Fibroblast of villous mesenchyme (primary cell): ENCODE measurements at regions not wholly inside any gene's neighbourhood (a gene's known extent, or its start where the extent isn't known, plus 50 kb on each side); places are given as distances from the start of the nearest gene placed in this dataset.

ENCODE experiments used
- DNase-seq: peaks from one replicate; pipeline ENCODE4 v3.0.0-alpha.2; 2010; ENCODE audit warnings: low read depth
- H3K4me3 ChIP-seq: 2 replicates; pipeline ENCODE4 v1.5.1; 2011; ENCODE audit warnings: low read depth, mild to moderate bottlenecking, low read length
- TF ChIP-seq, protein P1 (sequence below): IDR thresholded peaks from 2 replicates; pipeline ENCODE4 v1.5.1; 2012; ENCODE audit warnings: low read depth, mild to moderate bottlenecking, low read length; ENCODE audit not compliant: insufficient read depth

DNA sequence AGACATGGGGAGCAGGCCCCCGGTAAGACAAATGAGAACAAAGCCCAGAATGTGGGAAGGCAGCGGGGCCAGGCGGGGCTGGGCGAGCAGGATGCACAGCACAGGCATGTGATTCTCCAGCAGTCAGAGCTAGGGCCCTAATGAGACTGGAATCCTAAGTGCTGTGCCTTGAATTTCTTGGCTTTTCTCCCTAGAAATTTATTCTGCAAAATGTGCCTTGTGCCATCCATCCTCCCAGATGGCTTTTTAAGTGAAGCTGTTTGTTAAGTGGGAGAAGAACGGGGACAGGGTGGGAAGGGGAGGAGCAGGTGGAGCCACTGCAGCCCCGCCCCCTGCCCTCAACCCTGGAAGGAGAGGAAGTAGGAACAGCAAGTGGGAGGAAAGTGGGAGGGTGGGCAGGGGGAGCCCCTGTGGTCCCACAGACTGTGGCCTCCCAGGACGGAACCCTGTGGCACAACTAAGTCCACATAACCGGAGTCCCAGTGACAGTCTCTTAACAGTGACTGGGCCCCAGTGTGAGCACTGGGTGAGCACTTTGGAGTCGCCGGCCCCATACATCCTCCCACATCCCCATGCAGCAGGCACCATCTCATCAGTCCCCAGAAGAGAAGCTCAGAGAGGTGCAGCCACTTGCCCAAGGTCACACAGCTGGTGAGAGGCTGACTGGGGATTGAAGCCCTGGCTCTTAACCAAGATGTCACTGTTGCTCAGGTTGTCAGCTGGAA lies 216.9 kb downstream of the MATN1 start:
- TF ChIP-seq, protein P1, sequence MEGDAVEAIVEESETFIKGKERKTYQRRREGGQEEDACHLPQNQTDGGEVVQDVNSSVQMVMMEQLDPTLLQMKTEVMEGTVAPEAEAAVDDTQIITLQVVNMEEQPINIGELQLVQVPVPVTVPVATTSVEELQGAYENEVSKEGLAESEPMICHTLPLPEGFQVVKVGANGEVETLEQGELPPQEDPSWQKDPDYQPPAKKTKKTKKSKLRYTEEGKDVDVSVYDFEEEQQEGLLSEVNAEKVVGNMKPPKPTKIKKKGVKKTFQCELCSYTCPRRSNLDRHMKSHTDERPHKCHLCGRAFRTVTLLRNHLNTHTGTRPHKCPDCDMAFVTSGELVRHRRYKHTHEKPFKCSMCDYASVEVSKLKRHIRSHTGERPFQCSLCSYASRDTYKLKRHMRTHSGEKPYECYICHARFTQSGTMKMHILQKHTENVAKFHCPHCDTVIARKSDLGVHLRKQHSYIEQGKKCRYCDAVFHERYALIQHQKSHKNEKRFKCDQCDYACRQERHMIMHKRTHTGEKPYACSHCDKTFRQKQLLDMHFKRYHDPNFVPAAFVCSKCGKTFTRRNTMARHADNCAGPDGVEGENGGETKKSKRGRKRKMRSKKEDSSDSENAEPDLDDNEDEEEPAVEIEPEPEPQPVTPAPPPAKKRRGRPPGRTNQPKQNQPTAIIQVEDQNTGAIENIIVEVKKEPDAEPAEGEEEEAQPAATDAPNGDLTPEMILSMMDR = no peak
- DNase-seq = no peak
- no peak overlapping the region for H3K4me3 ChIP-seq

DNA sequence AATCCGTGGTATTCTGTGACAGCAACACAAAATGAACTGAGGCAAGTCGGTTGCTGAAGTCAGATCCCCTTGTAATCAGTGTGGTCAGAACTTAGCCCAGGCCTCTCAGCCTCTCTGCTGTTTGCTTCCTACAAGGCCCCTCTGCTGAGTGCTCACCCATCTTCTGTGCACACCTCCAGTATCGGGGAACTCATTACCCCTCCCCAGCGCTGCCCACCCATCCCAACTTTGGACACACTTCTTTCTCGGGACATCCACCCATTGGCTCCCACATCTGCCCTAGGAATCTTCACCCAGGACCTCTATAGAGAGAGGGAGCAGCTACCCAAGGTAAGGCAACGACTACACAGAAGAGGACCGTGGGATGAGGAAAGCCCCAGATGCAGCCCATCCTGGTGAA lies 217.5 kb downstream of the MATN1 start:
- TF ChIP-seq, protein P1 = no peak
- H3K4me3 ChIP-seq = no peak overlapping the region
- DNase-seq = no peak

GRCh38 chr1:30492451-30492850 lies 230.9 kb downstream of the MATN1 start:
- TF ChIP-seq, protein P1 = no peak
- H3K4me3 ChIP-seq = no peak overlapping the region
- no peak for DNase-seq

GRCh38 chr1:30491831-30492230 lies 231.6 kb downstream of the MATN1 start:
- DNase-seq = no peak
- TF ChIP-seq, protein P1 = no peak

GRCh38 chr1:30490554-30491053 lies 232.8 kb downstream of the MATN1 start:
- DNase-seq = no peak
- TF ChIP-seq, protein P1 = no peak
- no peak overlapping the region for H3K4me3 ChIP-seq

More at GRCh38 chr1:30491831-30492230, 231.6 kb downstream of the MATN1 start:
- no peak overlapping the region for H3K4me3 ChIP-seq

DNA sequence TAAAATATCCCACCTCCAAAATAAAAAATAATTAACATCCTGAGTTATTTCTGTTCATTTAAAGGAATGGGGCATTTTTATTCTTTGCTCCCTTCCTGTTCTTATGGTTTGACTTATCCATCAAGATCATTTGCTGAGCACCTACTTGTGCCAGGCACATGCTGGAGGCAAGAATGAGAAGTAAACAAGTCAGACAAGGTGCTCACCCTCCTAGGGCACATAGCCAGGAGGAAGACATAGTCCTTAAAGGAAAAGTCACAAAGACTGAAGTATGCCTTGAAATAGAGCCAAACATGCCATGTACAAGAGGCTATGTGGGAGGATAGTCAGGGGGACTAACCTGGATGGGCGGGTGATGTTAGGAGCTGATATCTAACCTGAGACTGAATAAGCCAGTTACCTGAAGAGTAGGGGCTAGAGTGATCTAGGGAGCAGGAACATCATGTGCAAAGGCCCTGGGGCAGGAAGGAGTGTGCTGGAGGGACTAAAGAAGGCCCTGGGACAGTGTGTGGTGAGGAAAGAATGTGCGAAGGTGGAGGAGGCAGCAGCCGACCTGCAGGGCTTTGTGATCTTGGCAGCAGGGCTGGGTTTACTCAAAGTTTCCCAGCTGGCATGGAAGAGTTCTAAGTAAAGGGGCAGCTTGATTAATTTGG lies 233.5 kb downstream of the MATN1 start:
- TF ChIP-seq, protein P1 = no peak
- DNase-seq = no peak
- no peak overlapping the region for H3K4me3 ChIP-seq
